GM03348 (cell line): ENCODE measurements at regions not wholly inside any gene's neighbourhood (a gene's known extent, or its start where the extent isn't known, plus 50 kb on each side); places are given as distances from the start of the nearest gene placed in this dataset.
"Not testable (repeated sequence)": the region's sequence is repeated elsewhere in the genome, so short reads cannot be mapped to it uniquely, and the experiment has no call there.

Source experiments
- DNase-seq: peaks from one replicate; pipeline ENCODE4 v3.0.0; 2012; ENCODE audit warnings: low spot score

GRCh38 chr5:71771191-71771590 is 52.1 kb downstream of the CARTPT start:
- no peak for DNase-seq

GRCh38 chr5:71778678-71779276 is 59.7 kb downstream of the CARTPT start:
- peak; percentile 46 for DNase-seq

- no peak for DNase-seq
Measured at GRCh38 chr5:71780597-71780996, 61.5 kb downstream of the CARTPT start.

- DNase-seq, result no peak
Measured at GRCh38 chr5:71782393-71782770, 63.3 kb downstream of the CARTPT start.

GRCh38 chr5:71782771-71783770 is 64.0 kb downstream of the CARTPT start:
- DNase-seq, result peak; percentile 88

- no peak for DNase-seq
Measured at GRCh38 chr5:71783891-71784290, 64.8 kb downstream of the CARTPT start.

GRCh38 chr5:71786337-71787055 is 67.4 kb downstream of the CARTPT start:
- no peak for DNase-seq

GRCh38 chr5:71788794-71789193 is 69.7 kb downstream of the CARTPT start:
- no peak for DNase-seq

GRCh38 chr5:71789746-71790145 is 70.7 kb downstream of the CARTPT start:
- no peak for DNase-seq

- no peak for DNase-seq
Measured at GRCh38 chr5:71790433-71790832, 71.4 kb downstream of the CARTPT start.

- not testable (repeated sequence) for DNase-seq
Measured at GRCh38 chr5:71792041-71792440, 73.0 kb downstream of the CARTPT start.

GRCh38 chr5:71794061-71794695 is 75.1 kb downstream of the CARTPT start:
- no peak for DNase-seq

- no peak for DNase-seq
Measured at GRCh38 chr5:71802673-71803072, 83.6 kb downstream of the CARTPT start.

GRCh38 chr5:71806711-71807110 is 87.6 kb downstream of the CARTPT start:
- no peak for DNase-seq

- no peak for DNase-seq
Measured at GRCh38 chr5:71807909-71808308, 88.8 kb downstream of the CARTPT start.

- no peak for DNase-seq
Measured at GRCh38 chr5:71809446-71809845, 90.4 kb downstream of the CARTPT start.

- no peak for DNase-seq
Measured at GRCh38 chr5:71810023-71810422, 90.9 kb downstream of the CARTPT start.

- no peak for DNase-seq
Measured at GRCh38 chr5:71810471-71811195, 91.6 kb downstream of the CARTPT start.

- no peak for DNase-seq
Measured at GRCh38 chr5:71811779-71812178, 92.7 kb downstream of the CARTPT start.

GRCh38 chr5:71816307-71816706 is 97.2 kb downstream of the CARTPT start:
- no peak for DNase-seq

- DNase-seq, result no peak
Measured at GRCh38 chr5:71817891-71818290, 98.8 kb downstream of the CARTPT start.

GRCh38 chr5:71821029-71821428 is 102.0 kb downstream of the CARTPT start:
- no peak for DNase-seq
